Sigmoid colon (tissue), 4 donors: ENCODE measurements at regions not wholly inside any gene's neighbourhood (a gene's known extent, or its start where the extent isn't known, plus 50 kb on each side); places are given as distances from the start of the nearest gene placed in this dataset.

Experiments used
- CTCF ChIP-seq, 4 experiments: fragments of 450-650 bp in 3 of 4; fragments of 200-600 bp in 1 of 4; IDR thresholded peaks; one replicate each; pipeline ENCODE4 v1.5.1; 2016 to 2019; ENCODE audit warnings: antibody characterized with exemption in 4 of 4, mild to moderate bottlenecking in 3 of 4, moderate library complexity in 2 of 4
- EP300 ChIP-seq, 4 donors: sonication (generic); formaldehyde crosslinking; IDR thresholded peaks; one replicate each; pipeline ENCODE4 v1.6.1; 2017; ENCODE audit warnings: antibody characterized with exemption in 4 of 4
- POLR2A ChIP-seq, 2 donors: fragments of 450-650 bp; IDR thresholded peaks; one replicate each; pipeline ENCODE4 v1.6.1; 2016; ENCODE audit warnings: antibody characterized with exemption in 2 of 2, mild to moderate bottlenecking in 2 of 2, moderate library complexity in 2 of 2
- POLR2AphosphoS5 ChIP-seq, 4 donors: sonication (generic); formaldehyde crosslinking; IDR thresholded peaks; one replicate each; pipeline ENCODE4 v1.6.1; 2017; ENCODE audit warnings: antibody characterized with exemption in 4 of 4

- TF ChIP-seq CTCF (IDR thresholded peaks at IDR 0.05) = no peak
- no peak for TF ChIP-seq POLR2A (IDR thresholded peaks at IDR 0.05)
- no peak for TF ChIP-seq EP300 (IDR thresholded peaks at IDR 0.05)
- TF ChIP-seq POLR2AphosphoS5 (IDR thresholded peaks at IDR 0.05) = no peak
These were observed 96.0 kb upstream of the PAM start for GRCh38 chr5:102659151-102659550.
